ENCODE measurements at regions not wholly inside any gene's neighbourhood (a gene's known extent, or its start where the extent isn't known, plus 50 kb on each side); places are given as distances from the start of the nearest gene placed in this dataset.

DNA sequence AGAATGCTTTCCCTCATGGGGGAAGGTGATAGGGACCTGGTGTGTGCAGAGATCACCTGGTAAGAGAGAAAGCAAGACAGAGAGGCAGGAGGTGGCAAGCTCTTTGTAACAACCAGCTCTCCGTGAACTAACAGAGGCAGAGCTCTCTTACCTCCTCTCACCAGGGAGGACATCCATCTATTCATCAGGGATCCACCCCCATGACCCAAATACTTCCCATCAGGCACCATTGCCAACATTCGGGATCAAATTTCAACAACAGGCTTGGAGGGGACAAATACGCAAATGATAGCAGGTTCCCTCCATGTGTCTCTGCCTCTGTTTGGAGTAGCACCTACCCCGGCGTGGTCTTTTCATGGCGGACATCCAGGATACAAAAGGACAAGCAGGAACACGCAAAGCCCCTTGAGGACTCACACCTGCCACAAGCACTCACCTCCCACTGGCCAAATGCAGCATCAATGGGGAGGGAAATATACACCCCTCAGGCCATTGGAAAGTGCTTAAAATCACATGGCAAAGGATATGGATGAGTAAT is 431.2 kb upstream of the AUTS2 start:
- TF ChIP-seq, protein P1, sequence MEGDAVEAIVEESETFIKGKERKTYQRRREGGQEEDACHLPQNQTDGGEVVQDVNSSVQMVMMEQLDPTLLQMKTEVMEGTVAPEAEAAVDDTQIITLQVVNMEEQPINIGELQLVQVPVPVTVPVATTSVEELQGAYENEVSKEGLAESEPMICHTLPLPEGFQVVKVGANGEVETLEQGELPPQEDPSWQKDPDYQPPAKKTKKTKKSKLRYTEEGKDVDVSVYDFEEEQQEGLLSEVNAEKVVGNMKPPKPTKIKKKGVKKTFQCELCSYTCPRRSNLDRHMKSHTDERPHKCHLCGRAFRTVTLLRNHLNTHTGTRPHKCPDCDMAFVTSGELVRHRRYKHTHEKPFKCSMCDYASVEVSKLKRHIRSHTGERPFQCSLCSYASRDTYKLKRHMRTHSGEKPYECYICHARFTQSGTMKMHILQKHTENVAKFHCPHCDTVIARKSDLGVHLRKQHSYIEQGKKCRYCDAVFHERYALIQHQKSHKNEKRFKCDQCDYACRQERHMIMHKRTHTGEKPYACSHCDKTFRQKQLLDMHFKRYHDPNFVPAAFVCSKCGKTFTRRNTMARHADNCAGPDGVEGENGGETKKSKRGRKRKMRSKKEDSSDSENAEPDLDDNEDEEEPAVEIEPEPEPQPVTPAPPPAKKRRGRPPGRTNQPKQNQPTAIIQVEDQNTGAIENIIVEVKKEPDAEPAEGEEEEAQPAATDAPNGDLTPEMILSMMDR (IDR thresholded peaks at IDR 0.05): no peak
- no peak for TF ChIP-seq POLR2A (IDR thresholded peaks at IDR 0.05)
